Activated T-cell treated with anti-CD3 and anti-CD28 coated beads, Interleukin-2, amount 50 U/mL, for 72 hours (primary cell): ENCODE measurements at regions not wholly inside any gene's neighbourhood (a gene's known extent, or its start where the extent isn't known, plus 50 kb on each side); places are given as distances from the start of the nearest gene placed in this dataset.
A peak's percentile ranks its signal among the peaks of the same experiment; 100 is the strongest.
"Not testable (repeated sequence)": the region's sequence is repeated elsewhere in the genome, so short reads cannot be mapped to it uniquely, and the experiment has no call there.

Experiments used
- ATAC-seq, 2 donors: fragments of 150-1000 bp; cut with Tn5 transposase; replicated peaks in 1 of 2; 2 replicates each; pipeline ENCODE4 v1.10.0; 2021; ENCODE audit warnings: moderate library complexity in 2 of 2, mild to moderate bottlenecking in 1 of 2
- DNase-seq, 2 donors: peaks; one replicate each; pipeline ENCODE4 v3.0.0; 2021 to 2022; ENCODE audit warnings: mixed read lengths in 1 of 2
- H3K27ac Mint-ChIP-seq: one replicate; pipeline ENCODE4 v1.8.0; 2022; ENCODE audit warnings: mild to moderate bottlenecking, moderate library complexity, mixed read lengths
- H3K27me3 Mint-ChIP-seq: one replicate; pipeline ENCODE4 v1.8.0; 2022; ENCODE audit warnings: low read depth, mixed read lengths
- H3K36me3 Mint-ChIP-seq, 2 donors: one replicate each; pipeline ENCODE4 v1.8.0; 2022; ENCODE audit warnings: mixed read lengths in 2 of 2, mild to moderate bottlenecking in 1 of 2; ENCODE audit not compliant: insufficient read depth in 2 of 2
- H3K4me1 Mint-ChIP-seq: one replicate; pipeline ENCODE4 v1.8.0; 2022; ENCODE audit warnings: low read depth, mixed read lengths
- H3K4me3 Mint-ChIP-seq, 2 donors: one replicate each; pipeline ENCODE4 v1.8.0; 2022; ENCODE audit warnings: mild to moderate bottlenecking in 2 of 2, mixed read lengths in 2 of 2, moderate library complexity in 2 of 2
- H3K9me3 Mint-ChIP-seq, 2 donors: one replicate each; pipeline ENCODE4 v1.8.0; 2022; ENCODE audit warnings: mixed read lengths in 2 of 2

- H3K27me3 Mint-ChIP-seq: peaks cover 17% of the 10 kb centered on the region
- H3K36me3 Mint-ChIP-seq: no peaks in the 10 kb centered on the region
- no peak overlapping the region for H3K4me3 Mint-ChIP-seq
- peaks cover 14% of the 10 kb centered on the region for H3K4me1 Mint-ChIP-seq
- no peak overlapping the region for H3K27ac Mint-ChIP-seq
- ATAC-seq (no peak), DNase-seq (no peak)
- H3K9me3 Mint-ChIP-seq: peaks cover 0 to 2% of the 10 kb centered on the region in 2 donors
Observed at GRCh38 chr2:8441371-8441770, 240.5 kb upstream of the ID2 start.

GRCh38 chr2:8441986-8442385 lies 239.9 kb upstream of the ID2 start:
- Mint-ChIP-seq H3K36me3 (no peaks in the 10 kb centered on the region), H3K4me3 (no peak overlapping the region), H3K27ac (no peak overlapping the region), H3K27me3 (peaks cover 17% of the 10 kb centered on the region), H3K4me1 (peaks cover 14% of the 10 kb centered on the region), H3K9me3 (peaks cover 0 to 2% of the 10 kb centered on the region in 2 donors)
- ATAC-seq (no peak), DNase-seq (no peak)

- Mint-ChIP-seq H3K9me3 (peaks cover 0 to 2% of the 10 kb centered on the region in 2 donors), H3K27ac (no peak overlapping the region)
- no peak for DNase-seq
Observed at GRCh38 chr2:8442833-8443486, 238.9 kb upstream of the ID2 start.

DNA sequence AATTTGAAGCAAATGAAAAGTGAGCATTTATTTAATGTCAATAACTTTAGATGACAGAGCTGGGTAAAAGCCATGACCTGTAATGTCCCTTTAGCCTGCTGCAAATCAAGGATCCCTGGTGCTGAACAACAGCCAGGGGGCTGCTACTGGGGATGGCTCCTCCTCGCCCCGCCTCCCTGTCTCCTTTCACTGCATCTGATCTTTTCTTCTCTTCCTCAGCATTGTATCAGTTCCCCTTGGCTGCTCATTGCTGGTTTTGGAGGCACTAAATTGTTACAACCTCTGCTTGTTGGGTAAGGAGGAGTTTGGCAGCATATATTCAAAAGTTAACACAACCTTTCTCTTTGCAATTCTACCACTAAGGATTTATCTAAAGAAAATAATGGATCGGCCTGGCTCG lies 236.3 kb upstream of the ID2 start:
- Mint-ChIP-seq H3K4me3 (no peak overlapping the region), H3K9me3 (peaks cover 0 to 2% of the 10 kb centered on the region in 2 donors), H3K4me1 (peaks cover 14% of the 10 kb centered on the region), H3K36me3 (no peaks in the 10 kb centered on the region), H3K27ac (no peak overlapping the region), H3K27me3 (peaks cover 9% of the 10 kb centered on the region)
- ATAC-seq: no peak
- DNase-seq: no peak

More at GRCh38 chr2:8442833-8443486, 238.9 kb upstream of the ID2 start:
- H3K36me3 Mint-ChIP-seq: no peaks in the 10 kb centered on the region
- H3K4me1 Mint-ChIP-seq: peaks cover 14% of the 10 kb centered on the region
- no peak overlapping the region for H3K4me3 Mint-ChIP-seq
- ATAC-seq: no peak
- peaks cover 17% of the 10 kb centered on the region for H3K27me3 Mint-ChIP-seq

GRCh38 chr2:8446751-8447150 lies 235.1 kb upstream of the ID2 start:
- H3K4me3 Mint-ChIP-seq, DNase-seq, H3K9me3 Mint-ChIP-seq, H3K27ac Mint-ChIP-seq, ATAC-seq, H3K36me3 Mint-ChIP-seq: not testable (repeated sequence)
- H3K4me1 Mint-ChIP-seq: peaks cover 14% of the 10 kb centered on the region
- H3K27me3 Mint-ChIP-seq: peaks cover 14% of the 10 kb centered on the region

GRCh38 chr2:8447610-8448221 lies 234.1 kb upstream of the ID2 start:
- Mint-ChIP-seq H3K4me3 (no peak overlapping the region), H3K4me1 (peaks cover 5% of the 10 kb centered on the region), H3K27ac (no peak overlapping the region), H3K36me3 (peaks cover 0 to 3% of the 10 kb centered on the region in 2 donors), H3K9me3 (peaks cover 0 to 2% of the 10 kb centered on the region in 2 donors), H3K27me3 (peaks cover 7% of the 10 kb centered on the region)
- no peak for DNase-seq
- ATAC-seq: no peak

DNA sequence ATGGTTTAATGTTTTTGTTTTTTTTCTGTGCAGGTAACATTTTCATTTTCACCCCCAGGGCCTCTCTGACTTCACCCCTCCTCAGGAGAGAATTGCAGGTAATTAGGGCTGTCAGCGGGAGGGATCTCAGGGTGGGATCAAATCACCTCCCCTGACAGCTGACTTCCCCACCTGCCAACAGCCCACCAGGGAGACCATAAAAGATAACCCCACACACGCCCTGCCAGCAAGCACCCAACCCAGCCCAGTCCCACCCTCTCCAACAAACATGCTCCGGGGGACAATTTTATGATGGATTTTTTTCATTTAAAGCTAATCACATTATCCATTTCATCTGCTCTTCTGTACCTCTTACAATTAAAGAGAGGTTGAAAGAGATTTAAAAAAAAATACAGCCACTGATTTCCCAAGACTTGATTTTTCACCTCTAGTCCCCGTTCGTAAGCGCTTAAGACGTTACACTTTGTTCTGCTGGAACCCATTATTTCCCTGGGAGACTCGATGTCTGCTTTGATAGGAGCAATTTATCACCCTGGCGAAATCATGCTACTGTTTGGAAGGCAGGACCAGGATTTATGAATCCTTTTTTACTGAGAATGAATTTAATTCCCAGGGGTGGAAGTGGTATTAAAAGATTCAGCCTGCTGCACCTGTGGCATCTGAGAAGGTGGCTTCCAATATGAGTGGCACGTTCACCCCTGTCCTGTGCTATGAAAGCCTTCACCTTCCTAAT lies 232.9 kb upstream of the ID2 start:
- Mint-ChIP-seq H3K27me3 (peaks cover 6% of the 10 kb centered on the region), H3K36me3 (peaks cover 0 to 3% of the 10 kb centered on the region in 2 donors), H3K4me3 (no peak overlapping the region), H3K27ac (no peak overlapping the region), H3K9me3 (peaks cover 0 to 2% of the 10 kb centered on the region in 2 donors), H3K4me1 (peaks cover 14% of the 10 kb centered on the region)
- ATAC-seq: no peak
- DNase-seq: no peak

- Mint-ChIP-seq H3K27ac (no peak overlapping the region), H3K27me3 (peaks cover 6% of the 10 kb centered on the region)
- DNase-seq: no peak
Observed at GRCh38 chr2:8451273-8451672, 230.6 kb upstream of the ID2 start.

GRCh38 chr2:8452296-8452695 lies 229.6 kb upstream of the ID2 start:
- H3K4me3 Mint-ChIP-seq: no peak overlapping the region
- no peak overlapping the region for H3K27ac Mint-ChIP-seq
- peaks cover 0 to 3% of the 10 kb centered on the region in 2 donors for H3K36me3 Mint-ChIP-seq
- peaks cover 0 to 2% of the 10 kb centered on the region in 2 donors for H3K9me3 Mint-ChIP-seq
- peaks cover 6% of the 10 kb centered on the region for H3K27me3 Mint-ChIP-seq
- H3K4me1 Mint-ChIP-seq: peaks cover 39% of the 10 kb centered on the region
- no peak for ATAC-seq
- no peak for DNase-seq

More at GRCh38 chr2:8451273-8451672, 230.6 kb upstream of the ID2 start:
- Mint-ChIP-seq H3K4me1 (peaks cover 35% of the 10 kb centered on the region), H3K36me3 (peaks cover 0 to 3% of the 10 kb centered on the region in 2 donors), H3K4me3 (no peak overlapping the region), H3K9me3 (peaks cover 0 to 2% of the 10 kb centered on the region in 2 donors)
- ATAC-seq: no peak

DNA sequence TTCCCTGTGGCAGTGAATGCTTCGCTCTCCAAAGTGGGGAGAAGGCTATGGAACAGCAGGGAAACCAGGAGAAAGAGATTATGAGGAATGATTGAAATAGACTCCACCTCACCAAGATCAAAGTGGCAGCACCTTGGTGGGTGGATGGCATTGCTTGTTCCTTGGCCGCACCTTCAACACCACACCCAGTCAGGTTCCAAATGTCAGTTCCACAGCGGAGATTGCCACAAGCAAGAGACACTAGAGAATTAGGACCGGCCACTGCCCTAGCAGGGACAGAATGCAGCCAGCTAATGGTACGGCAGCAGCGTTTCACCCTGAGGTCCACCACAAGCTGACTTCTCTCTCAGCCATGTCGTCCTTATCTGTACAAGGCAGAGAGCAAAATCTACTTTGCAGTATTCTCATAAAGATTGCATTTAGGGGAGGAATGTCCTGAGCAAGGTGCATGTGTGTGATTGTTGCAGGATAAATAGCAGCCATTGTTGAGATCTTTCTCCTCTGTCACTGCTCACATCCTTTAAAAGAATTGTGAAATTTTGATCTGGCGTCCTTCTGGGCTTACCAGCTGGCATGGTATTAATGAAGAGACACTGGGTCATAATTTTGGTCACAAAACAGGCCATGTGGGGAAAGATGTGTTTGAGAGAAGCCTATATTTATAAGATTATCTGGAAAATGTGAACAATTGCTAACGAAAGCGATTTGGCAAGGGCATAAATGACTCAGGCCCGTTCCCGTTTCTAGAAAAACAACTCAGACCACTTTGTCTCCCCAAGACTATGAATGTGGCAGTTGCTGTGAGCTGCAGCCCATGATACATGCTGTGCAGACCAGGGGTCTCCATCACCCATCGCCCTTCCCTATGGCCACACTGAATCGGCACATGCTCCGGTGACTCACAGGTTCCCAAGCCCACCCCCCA lies 228.6 kb upstream of the ID2 start:
- DNase-seq: no peak
- Mint-ChIP-seq H3K4me3 (peak overlapping the region in 1 of 2 donors; percentile 56), H3K27ac (no peak overlapping the region), H3K36me3 (peaks cover 0 to 3% of the 10 kb centered on the region in 2 donors), H3K4me1 (peaks cover 48% of the 10 kb centered on the region), H3K27me3 (peaks cover 8% of the 10 kb centered on the region), H3K9me3 (peaks cover 0 to 2% of the 10 kb centered on the region in 2 donors)
- peak; percentile 27 to 42 for ATAC-seq

GRCh38 chr2:8453904-8454302 lies 228.0 kb upstream of the ID2 start:
- Mint-ChIP-seq H3K27ac (no peak overlapping the region), H3K4me1 (peaks cover 48% of the 10 kb centered on the region), H3K4me3 (peak overlapping the region in 1 of 2 donors; percentile 56), H3K36me3 (peaks cover 0 to 3% of the 10 kb centered on the region in 2 donors), H3K27me3 (peaks cover 15% of the 10 kb centered on the region), H3K9me3 (peaks cover 0 to 2% of the 10 kb centered on the region in 2 donors)
- ATAC-seq (no peak), DNase-seq (no peak)

GRCh38 chr2:8454797-8455196 lies 227.1 kb upstream of the ID2 start:
- Mint-ChIP-seq H3K27me3 (peaks cover 23% of the 10 kb centered on the region), H3K36me3 (peaks cover 0 to 3% of the 10 kb centered on the region in 2 donors), H3K4me3 (peak overlapping the region in 1 of 2 donors; percentile 81), H3K4me1 (peaks cover 48% of the 10 kb centered on the region), H3K9me3 (peaks cover 0 to 2% of the 10 kb centered on the region in 2 donors), H3K27ac (no peak overlapping the region)
- no peak for DNase-seq
- no peak for ATAC-seq
